NK-92 treated with Interleukin-12 subunit alpha and Interleukin-12 subunit beta, amount 100 ng/mL, for 24 hours (cell line): ENCODE measurements at regions not wholly inside any gene's neighbourhood (a gene's known extent, or its start where the extent isn't known, plus 50 kb on each side); places are given as distances from the start of the nearest gene placed in this dataset.
A peak's percentile ranks its signal among the peaks of the same experiment; 100 is the strongest.

ENCODE experiments used
- DNase-seq: peaks from one replicate; lab custom pipeline; 2025; lab: John Stamatoyannopoulos, UW

- no peak for DNase-seq
These were observed 112.6 kb downstream of the CDC5L start for GRCh38 chr6:44500074-44500473.

- DNase-seq, result no peak
These were observed 116.0 kb downstream of the CDC5L start for GRCh38 chr6:44503471-44503870.

GRCh38 chr6:44504301-44504791 lies 116.8 kb downstream of the CDC5L start:
- DNase-seq, result no peak

- DNase-seq, result no peak
These were observed 118.2 kb downstream of the CDC5L start for GRCh38 chr6:44505751-44506150.

- DNase-seq, result no peak
These were observed 119.5 kb downstream of the CDC5L start for GRCh38 chr6:44507014-44507413.

GRCh38 chr6:44508646-44509045 lies 121.1 kb downstream of the CDC5L start:
- no peak for DNase-seq

- DNase-seq, result no peak
These were observed 123.6 kb downstream of the CDC5L start for GRCh38 chr6:44511126-44511525.

GRCh38 chr6:44512868-44513741 lies 125.6 kb downstream of the CDC5L start:
- DNase-seq, result no peak

- DNase-seq, result no peak
These were observed 126.6 kb downstream of the CDC5L start for GRCh38 chr6:44514085-44514484.

- no peak for DNase-seq
These were observed 127.2 kb downstream of the CDC5L start for GRCh38 chr6:44514576-44515193.

GRCh38 chr6:44522871-44523270 lies 135.4 kb downstream of the CDC5L start:
- DNase-seq, result peak; percentile 67

GRCh38 chr6:44524476-44525227 lies 137.1 kb downstream of the CDC5L start:
- no peak for DNase-seq

GRCh38 chr6:44525761-44526351 lies 138.3 kb downstream of the CDC5L start:
- DNase-seq, result no peak

GRCh38 chr6:44527181-44527580 lies 139.7 kb downstream of the CDC5L start:
- DNase-seq, result no peak

- no peak for DNase-seq
These were observed 140.3 kb downstream of the CDC5L start for GRCh38 chr6:44527583-44528369.

GRCh38 chr6:44528370-44528644 lies 140.8 kb downstream of the CDC5L start:
- DNase-seq, result no peak

GRCh38 chr6:44528716-44529115 lies 141.2 kb downstream of the CDC5L start:
- DNase-seq, result no peak

- no peak for DNase-seq
These were observed 141.8 kb downstream of the CDC5L start for GRCh38 chr6:44529146-44529905.

- DNase-seq, result no peak
These were observed 142.9 kb downstream of the CDC5L start for GRCh38 chr6:44530209-44530909.

GRCh38 chr6:44530910-44531234 lies 143.4 kb downstream of the CDC5L start:
- no peak for DNase-seq
